ENCODE measurements at regions not wholly inside any gene's neighbourhood (a gene's known extent, or its start where the extent isn't known, plus 50 kb on each side); places are given as distances from the start of the nearest gene placed in this dataset.

DNA sequence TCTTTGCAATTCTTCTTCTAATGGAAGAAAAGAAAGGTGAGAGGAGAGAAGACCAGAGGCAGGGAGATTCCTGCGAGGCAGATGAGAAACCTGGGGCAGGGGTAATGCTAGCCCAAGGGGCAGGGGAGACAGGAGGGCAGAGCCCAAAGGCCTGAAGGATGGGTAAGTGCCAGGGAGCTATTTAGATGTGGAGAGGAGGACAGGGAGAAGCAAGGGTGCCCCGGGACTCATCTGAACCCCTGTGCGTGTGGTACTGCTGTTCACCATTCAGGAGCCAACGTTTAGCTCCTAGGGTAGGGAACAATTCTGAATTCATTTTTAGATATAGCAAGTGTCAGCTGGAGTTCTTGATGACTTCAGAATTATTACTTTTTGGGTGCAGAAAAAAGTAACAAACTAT lies 122.7 kb upstream of the ALDH1B1 start:
- TF ChIP-seq ZNF274 (IDR thresholded peaks at IDR 0.05; ENCODE audit: low read depth, low read length), result no peak
- TF ChIP-seq SUZ12 (IDR thresholded peaks at IDR 0.05; ENCODE audit: extremely low read depth, insufficient read depth, insufficient read length), result no peak
